BLaER1 treated with 17β-estradiol and CSF1 and Interleukin-3, amounts not matched to agents 10 nM and 100 nM (cell line): ENCODE measurements at regions not wholly inside any gene's neighbourhood (a gene's known extent, or its start where the extent isn't known, plus 50 kb on each side); places are given as distances from the start of the nearest gene placed in this dataset.

Experiments used
- H3K27ac ChIP-seq, 11 experiments: shearing (Covaris generic); formaldehyde crosslinking; 2 replicates each; pipeline ENCODE4 v1.8.1; 2022
- H3K27me3 ChIP-seq, 11 experiments: shearing (Covaris generic); formaldehyde crosslinking; 2 replicates each; pipeline ENCODE4 v1.8.1; 2022
- H3K36me3 ChIP-seq, 11 experiments: shearing (Covaris generic); formaldehyde crosslinking; 2 replicates each; pipeline ENCODE4 v1.8.1; 2022
- H3K4me1 ChIP-seq, 10 experiments: shearing (Covaris generic); formaldehyde crosslinking; 2 replicates each; pipeline ENCODE4 v1.8.1; 2022
- H3K4me2 ChIP-seq, 11 experiments: shearing (Covaris generic); formaldehyde crosslinking; 2 replicates each; pipeline ENCODE4 v1.8.1; 2022
- H3K4me3 ChIP-seq, 10 experiments: shearing (Covaris generic); formaldehyde crosslinking; 2 replicates each; pipeline ENCODE4 v1.8.1; 2022
- H3K9ac ChIP-seq, 11 experiments: shearing (Covaris generic); formaldehyde crosslinking; 2 replicates each; pipeline ENCODE4 v1.8.1; 2022
- H3K9me3 ChIP-seq, 11 experiments: shearing (Covaris generic); formaldehyde crosslinking; replicated peaks in 1 of 11; 2 replicates each; pipeline ENCODE4 v1.8.1; 2022
- H4K20me1 ChIP-seq, 11 experiments: shearing (Covaris generic); formaldehyde crosslinking; 2 replicates each; pipeline ENCODE4 v1.8.1; 2022
- Cebpa-rat ChIP-seq, 11 experiments: shearing (Covaris generic); IDR thresholded peaks; 2 replicates each; pipeline ENCODE4 v1.8.1; 2022

GRCh38 chr3:124610130-124610529, 120.1 kb upstream of the UMPS start:
- Histone ChIP-seq H4K20me1 (no peaks in the 10 kb centered on the region), H3K9me3 (no peaks in the 10 kb centered on the region), H3K27me3 (no peaks in the 10 kb centered on the region), H3K36me3 (no peaks in the 10 kb centered on the region), H3K4me2 (no peak overlapping the region), H3K9ac (no peak overlapping the region), H3K4me3 (no peak overlapping the region), H3K27ac (no peak overlapping the region), H3K4me1 (no peaks in the 10 kb centered on the region)
- TF ChIP-seq Cebpa-rat (IDR thresholded peaks at IDR 0.05), result no peak

- Histone ChIP-seq H4K20me1 (no peaks in the 10 kb centered on the region), H3K9ac (no peak overlapping the region), H3K9me3 (no peaks in the 10 kb centered on the region), H3K4me3 (no peak overlapping the region), H3K36me3 (no peaks in the 10 kb centered on the region), H3K27me3 (no peaks in the 10 kb centered on the region), H3K27ac (no peak overlapping the region), H3K4me1 (peaks cover 0 to 8% (median 0%) of the 10 kb centered on the region in 10 experiments; a peak in 3 of 20 replicates), H3K4me2 (no peak overlapping the region)
- TF ChIP-seq Cebpa-rat (IDR thresholded peaks at IDR 0.05), result no peak
These were observed 118.7 kb upstream of the UMPS start for GRCh38 chr3:124611520-124611919.

DNA sequence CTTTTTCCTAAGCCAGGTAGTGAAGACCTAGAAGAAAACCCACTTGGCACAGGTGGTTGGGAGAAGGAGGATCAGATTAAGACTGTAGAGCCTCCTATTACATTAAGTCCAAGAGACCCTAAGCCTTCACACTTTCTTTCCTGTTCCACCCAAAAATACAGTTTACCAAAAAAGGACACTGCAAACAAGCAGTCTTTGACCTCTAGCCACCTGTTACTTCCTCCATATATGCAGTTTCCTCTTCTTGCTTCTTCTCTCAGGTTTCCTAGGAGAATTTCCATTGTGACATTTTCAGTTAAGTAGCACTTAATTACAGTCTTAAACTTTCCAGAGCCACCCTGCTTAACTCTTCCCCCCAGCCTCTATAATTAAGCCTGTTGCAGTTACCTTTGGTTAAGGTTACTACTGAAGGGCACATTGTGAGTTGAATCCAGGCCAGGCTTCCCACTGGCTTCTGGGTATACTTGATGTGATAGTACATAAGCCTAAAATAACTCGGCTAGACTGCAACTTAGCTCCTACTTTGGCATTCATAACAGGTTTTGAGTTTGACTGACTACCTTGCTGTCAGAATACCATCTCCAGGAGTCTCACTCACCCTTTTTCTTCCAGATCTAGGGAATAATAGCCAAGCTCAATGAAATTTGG, 114.2 kb upstream of the UMPS start:
- Histone ChIP-seq H3K9me3 (0 out of 22 replicates have a peak, but pooled peaks cover 0 to 6% (median 0%) of the 10 kb centered on the region in 11 experiments), H3K4me1 (peaks cover 8 to 17% (median 13%) of the 10 kb centered on the region in 10 experiments), H3K9ac (no peak overlapping the region), H4K20me1 (no peaks in the 10 kb centered on the region), H3K4me3 (no peak overlapping the region), H3K36me3 (no peaks in the 10 kb centered on the region), H3K27ac (no peak overlapping the region), H3K4me2 (peak overlapping the region in 2 of 11 experiments; percentile 4 to 22; a peak in 1 of 22 replicates), H3K27me3 (no peaks in the 10 kb centered on the region)
- no peak for TF ChIP-seq Cebpa-rat (IDR thresholded peaks at IDR 0.05)

- H3K4me3 ChIP-seq, result no peak overlapping the region
- H3K4me2 ChIP-seq, result no peak overlapping the region
- H4K20me1 ChIP-seq, result no peaks in the 10 kb centered on the region
- H3K27ac ChIP-seq, result no peak overlapping the region
- TF ChIP-seq Cebpa-rat (IDR thresholded peaks at IDR 0.05), result no peak
- H3K9ac ChIP-seq, result no peak overlapping the region
- no peaks in the 10 kb centered on the region for H3K27me3 ChIP-seq
- peaks cover 13 to 23% (median 20%) of the 10 kb centered on the region in 10 experiments for H3K4me1 ChIP-seq
- H3K9me3 ChIP-seq, result 0 out of 22 replicates have a peak, but pooled peaks cover 0 to 6% (median 0%) of the 10 kb centered on the region in 11 experiments
- no peaks in the 10 kb centered on the region for H3K36me3 ChIP-seq
These were observed 113.1 kb upstream of the UMPS start for GRCh38 chr3:124617177-124617576.

- no peaks in the 10 kb centered on the region for H3K27me3 ChIP-seq
- peaks cover 0 to 6% (median 0%) of the 10 kb centered on the region in 11 experiments; a peak in 1 of 22 replicates for H3K9me3 ChIP-seq
- peaks cover 13 to 23% (median 20%) of the 10 kb centered on the region in 10 experiments for H3K4me1 ChIP-seq
- peak overlapping the region in 5 of 11 experiments; percentile 1 to 56 (median 29); a peak in 6 of 22 replicates for H3K27ac ChIP-seq
- H3K4me3 ChIP-seq, result no peak overlapping the region
- no peaks in the 10 kb centered on the region for H3K36me3 ChIP-seq
- no peaks in the 10 kb centered on the region for H4K20me1 ChIP-seq
- 0 out of 22 replicates have a peak overlapping the region, but pooled peaks of 1 of the 11 experiments have one; percentile 23 for H3K9ac ChIP-seq
- H3K4me2 ChIP-seq, result peak overlapping the region in 9 of 11 experiments; percentile 2 to 78 (median 61); a peak in 15 of 22 replicates
- no peak for TF ChIP-seq Cebpa-rat (IDR thresholded peaks at IDR 0.05)
These were observed 110.2 kb upstream of the UMPS start for GRCh38 chr3:124619887-124620599.

GRCh38 chr3:124620600-124621063, 109.6 kb upstream of the UMPS start:
- TF ChIP-seq Cebpa-rat (IDR thresholded peaks at IDR 0.05), result no peak
- no peak overlapping the region for H3K4me3 ChIP-seq
- H3K4me1 ChIP-seq, result peaks cover 13 to 22% (median 20%) of the 10 kb centered on the region in 10 experiments
- peak overlapping the region in 10 of 11 experiments; percentile 14 to 78 (median 52); a peak in 18 of 22 replicates for H3K4me2 ChIP-seq
- no peaks in the 10 kb centered on the region for H3K36me3 ChIP-seq
- peak overlapping the region in 7 of 11 experiments; percentile 1 to 56 (median 33); a peak in 7 of 22 replicates for H3K27ac ChIP-seq
- peaks cover 0 to 6% (median 0%) of the 10 kb centered on the region in 11 experiments; a peak in 1 of 22 replicates for H3K9me3 ChIP-seq
- no peaks in the 10 kb centered on the region for H4K20me1 ChIP-seq
- no peaks in the 10 kb centered on the region for H3K27me3 ChIP-seq
- 0 out of 22 replicates have a peak overlapping the region, but pooled peaks of 2 of the 11 experiments have one; percentile 6 to 23 for H3K9ac ChIP-seq

- H3K36me3 ChIP-seq, result no peaks in the 10 kb centered on the region
These were observed 108.8 kb upstream of the UMPS start for GRCh38 chr3:124621498-124621897.

GRCh38 chr3:124625074-124625473, 105.2 kb upstream of the UMPS start:
- Histone ChIP-seq H3K36me3 (no peaks in the 10 kb centered on the region), H3K4me2 (no peak overlapping the region), H3K27me3 (no peaks in the 10 kb centered on the region), H3K27ac (no peak overlapping the region), H3K4me3 (no peak overlapping the region), H3K4me1 (peaks cover 10 to 17% (median 16%) of the 10 kb centered on the region in 10 experiments), H3K9me3 (peaks cover 0 to 6% (median 0%) of the 10 kb centered on the region in 11 experiments; a peak in 1 of 22 replicates), H3K9ac (no peak overlapping the region), H4K20me1 (no peaks in the 10 kb centered on the region)
- TF ChIP-seq Cebpa-rat (IDR thresholded peaks at IDR 0.05), result no peak

More at GRCh38 chr3:124621498-124621897, 108.8 kb upstream of the UMPS start:
- peak overlapping the region; percentile 8 to 78 (median 30); a peak in 16 of 22 replicates for H3K4me2 ChIP-seq
- H4K20me1 ChIP-seq, result no peaks in the 10 kb centered on the region
- no peak overlapping the region for H3K4me3 ChIP-seq
- H3K27me3 ChIP-seq, result no peaks in the 10 kb centered on the region
- no peak overlapping the region; a peak in 1 of 22 replicates for H3K27ac ChIP-seq
- TF ChIP-seq Cebpa-rat (IDR thresholded peaks at IDR 0.05), result no peak
- peaks cover 0 to 6% (median 0%) of the 10 kb centered on the region in 11 experiments; a peak in 1 of 22 replicates for H3K9me3 ChIP-seq
- peaks cover 10 to 22% (median 18%) of the 10 kb centered on the region in 10 experiments for H3K4me1 ChIP-seq
- no peak overlapping the region for H3K9ac ChIP-seq

DNA sequence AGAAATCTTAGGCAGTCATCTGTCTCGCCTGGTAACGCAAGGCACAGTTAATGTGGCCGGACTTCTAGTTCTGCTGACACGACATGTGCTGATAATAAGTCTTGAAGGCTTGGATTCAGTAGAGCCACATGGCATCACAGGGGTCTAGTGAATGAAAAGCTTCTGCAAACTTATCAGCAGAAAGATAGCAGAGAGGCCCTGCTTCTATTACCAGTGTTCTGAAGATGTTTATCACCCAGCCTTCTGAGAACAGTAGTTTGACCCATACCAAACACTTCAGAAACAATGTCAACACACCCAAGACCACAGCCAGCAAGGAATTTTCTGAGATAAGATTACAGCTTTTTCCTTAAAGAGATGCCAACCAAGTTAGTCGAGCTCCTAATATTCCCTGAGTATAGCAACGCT, 102.7 kb upstream of the UMPS start:
- TF ChIP-seq Cebpa-rat (IDR thresholded peaks at IDR 0.05), result no peak
- no peak overlapping the region for H3K4me2 ChIP-seq
- no peak overlapping the region for H3K4me3 ChIP-seq
- H4K20me1 ChIP-seq, result no peaks in the 10 kb centered on the region
- H3K4me1 ChIP-seq, result no peaks in the 10 kb centered on the region
- H3K36me3 ChIP-seq, result no peaks in the 10 kb centered on the region
- no peak overlapping the region for H3K9ac ChIP-seq
- peaks cover 0 to 6% (median 0%) of the 10 kb centered on the region in 11 experiments; a peak in 1 of 22 replicates for H3K9me3 ChIP-seq
- H3K27ac ChIP-seq, result no peak overlapping the region
- no peaks in the 10 kb centered on the region for H3K27me3 ChIP-seq
